ENCODE measurements at regions not wholly inside any gene's neighbourhood (a gene's known extent, or its start where the extent isn't known, plus 50 kb on each side); places are given as distances from the start of the nearest gene placed in this dataset.

GRCh38 chr15:96049766-96050165 is 280.7 kb upstream of the NR2F2 start:
- no peak for DNase-seq (ENCODE audit: low spot score)
- in situ Hi-C loops (cut with MboI; ENCODE audit: low sequenced_read_pairs, unreplicated experiment), result no loop called here
- no peak for TF ChIP-seq CTCF (IDR thresholded peaks at IDR 0.05; ENCODE audit: borderline replicate concordance, control extremely low read depth, extremely low read depth, insufficient read depth, missing control alignments)

GRCh38 chr15:96051598-96051997 is 278.9 kb upstream of the NR2F2 start:
- DNase-seq (ENCODE audit: low spot score), result no peak
- in situ Hi-C loops (cut with MboI; ENCODE audit: low sequenced_read_pairs, unreplicated experiment), result no loop called here
- TF ChIP-seq CTCF (IDR thresholded peaks at IDR 0.05; ENCODE audit: borderline replicate concordance, control extremely low read depth, extremely low read depth, insufficient read depth, missing control alignments), result no peak

- no peak for DNase-seq (ENCODE audit: low spot score)
- no peak for TF ChIP-seq CTCF (IDR thresholded peaks at IDR 0.05; ENCODE audit: borderline replicate concordance, control extremely low read depth, extremely low read depth, insufficient read depth, missing control alignments)
- in situ Hi-C loops (cut with MboI; ENCODE audit: low sequenced_read_pairs, unreplicated experiment), result no loop called here
Measured at GRCh38 chr15:96052154-96052553, 278.3 kb upstream of the NR2F2 start.

- no peak for DNase-seq (ENCODE audit: low spot score)
- in situ Hi-C loops (cut with MboI; ENCODE audit: low sequenced_read_pairs, unreplicated experiment), result no loop called here
- no peak for TF ChIP-seq CTCF (IDR thresholded peaks at IDR 0.05; ENCODE audit: borderline replicate concordance, control extremely low read depth, extremely low read depth, insufficient read depth, missing control alignments)
Measured at GRCh38 chr15:96052572-96053030, 277.9 kb upstream of the NR2F2 start.

GRCh38 chr15:96053031-96053780 is 277.3 kb upstream of the NR2F2 start:
- DNase-seq (ENCODE audit: low spot score), result no peak
- TF ChIP-seq CTCF (IDR thresholded peaks at IDR 0.05; ENCODE audit: borderline replicate concordance, control extremely low read depth, extremely low read depth, insufficient read depth, missing control alignments), result no peak
- in situ Hi-C loops (cut with MboI; ENCODE audit: low sequenced_read_pairs, unreplicated experiment), result no loop called here

GRCh38 chr15:96053781-96054428 is 276.6 kb upstream of the NR2F2 start:
- no peak for DNase-seq (ENCODE audit: low spot score)
- in situ Hi-C loops (cut with MboI; ENCODE audit: low sequenced_read_pairs, unreplicated experiment), result no loop called here
- TF ChIP-seq CTCF (IDR thresholded peaks at IDR 0.05; ENCODE audit: borderline replicate concordance, control extremely low read depth, extremely low read depth, insufficient read depth, missing control alignments), result no peak
